ENCODE measurements at regions not wholly inside any gene's neighbourhood (a gene's known extent, or its start where the extent isn't known, plus 50 kb on each side); places are given as distances from the start of the nearest gene placed in this dataset.

DNA sequence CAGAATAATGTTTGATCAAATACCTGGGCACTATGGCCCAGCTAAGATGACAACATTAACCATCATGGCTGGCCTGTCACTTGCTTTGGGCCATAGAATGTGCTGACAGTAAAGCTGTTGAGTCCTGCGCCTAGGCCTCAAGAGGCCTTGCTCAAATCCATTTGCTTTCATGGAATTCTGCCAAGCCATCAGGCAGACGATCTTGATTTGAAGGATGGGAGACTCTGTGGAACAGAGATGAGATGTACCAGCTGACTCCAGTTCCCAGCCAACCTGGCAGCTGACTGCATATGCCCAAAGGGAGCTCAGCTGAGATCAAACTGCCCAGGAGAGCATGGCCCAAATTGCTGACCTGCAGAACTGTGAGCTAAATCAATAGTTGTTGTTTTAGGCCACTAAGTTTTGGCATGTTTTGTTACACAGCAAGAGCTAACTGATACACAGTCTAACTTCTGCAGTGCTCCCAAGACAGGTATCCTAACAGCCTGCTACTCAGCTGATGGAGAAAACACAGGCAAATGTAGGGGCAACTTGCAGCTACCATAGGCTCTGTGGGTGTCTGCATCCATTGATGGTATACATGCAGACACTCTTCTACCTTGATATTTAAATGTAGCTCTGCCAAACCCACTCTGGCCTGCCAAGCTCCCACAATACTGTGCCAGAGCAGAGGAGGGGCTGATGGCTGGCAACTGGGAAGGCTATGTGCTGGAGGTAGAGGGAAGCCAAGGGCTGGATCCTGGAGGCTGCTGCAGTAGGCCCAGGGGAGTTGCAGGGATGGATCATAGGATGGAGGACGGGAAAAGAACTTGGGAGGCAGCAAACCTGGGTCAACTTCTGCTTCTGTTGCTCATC lies 55.2 kb upstream of the RNF24 start:
- peak; percentile 17 for DNase-seq (ENCODE audit: low spot score)

DNA sequence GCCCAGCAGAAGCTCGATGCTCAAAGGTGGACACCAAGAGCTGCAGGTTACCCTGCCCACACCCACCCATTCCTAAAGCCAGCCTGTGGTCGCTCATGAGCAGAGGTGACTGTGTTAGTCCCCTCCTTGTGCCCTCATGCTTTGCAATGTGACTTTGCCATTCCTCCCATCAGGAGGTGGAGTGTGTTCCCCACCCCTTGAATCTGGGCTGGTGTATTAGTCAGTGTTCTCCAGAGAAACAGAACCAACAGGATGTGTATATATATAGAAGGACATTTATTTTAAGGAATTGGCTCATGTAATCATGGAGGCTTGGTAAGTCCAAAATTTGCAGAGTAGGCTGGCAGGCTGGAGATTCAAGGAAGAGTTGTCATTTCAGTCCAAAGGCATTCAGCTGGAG lies 54.4 kb upstream of the RNF24 start:
- DNase-seq (ENCODE audit: low spot score), result no peak

DNA sequence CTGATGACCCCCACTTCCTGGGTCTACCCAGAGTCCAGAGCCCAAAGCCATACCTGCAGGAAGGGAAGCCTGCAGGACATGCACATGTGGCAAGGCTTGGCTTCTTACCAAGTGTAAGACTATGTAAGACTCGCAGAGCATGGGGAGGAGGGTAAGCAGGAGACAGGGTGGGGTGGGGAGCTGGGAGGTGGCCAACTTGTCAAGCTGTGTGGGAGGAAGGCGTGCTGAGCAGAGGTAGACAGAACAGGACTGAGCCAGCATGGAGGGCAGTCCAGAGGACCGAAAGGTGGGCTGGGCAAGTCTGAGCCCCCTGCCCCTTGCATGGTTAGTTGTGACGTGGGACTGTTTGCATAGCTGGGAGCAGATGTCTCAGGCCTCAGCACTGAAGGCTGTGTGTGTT lies 53.4 kb upstream of the RNF24 start:
- no peak for DNase-seq (ENCODE audit: low spot score)

DNA sequence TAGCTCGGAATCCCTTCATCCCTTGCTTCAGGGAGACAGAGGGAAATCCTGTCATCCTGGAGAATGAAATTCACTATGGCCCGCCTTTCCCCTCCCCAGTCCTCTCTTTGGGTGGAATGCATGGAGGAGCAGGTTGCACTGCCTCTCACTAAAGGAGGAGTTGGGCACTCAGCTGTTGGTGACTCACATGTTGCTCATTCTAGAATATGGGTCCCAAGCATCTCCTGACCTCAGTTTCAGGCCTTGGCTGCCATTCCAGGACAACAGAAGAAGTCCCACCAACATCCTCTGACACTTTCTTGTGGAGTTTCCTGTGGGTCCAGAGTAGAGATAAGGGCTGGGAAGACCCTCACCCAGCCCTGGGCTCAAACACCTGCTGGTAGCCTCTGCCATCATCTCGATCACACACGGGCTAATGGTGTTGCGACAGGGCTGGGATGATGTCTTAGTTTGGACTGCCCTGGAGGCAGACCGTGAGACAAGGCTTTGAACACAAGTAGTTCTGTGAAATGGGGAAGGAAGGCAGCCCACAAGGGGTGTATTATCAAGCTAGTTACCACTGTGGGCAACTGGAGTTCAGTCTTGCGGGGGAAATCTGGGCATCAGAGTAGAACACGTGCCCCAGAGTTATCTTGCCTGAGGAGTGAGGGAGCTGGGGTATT lies 52.4 kb upstream of the RNF24 start:
- no peak for DNase-seq (ENCODE audit: low spot score)

DNA sequence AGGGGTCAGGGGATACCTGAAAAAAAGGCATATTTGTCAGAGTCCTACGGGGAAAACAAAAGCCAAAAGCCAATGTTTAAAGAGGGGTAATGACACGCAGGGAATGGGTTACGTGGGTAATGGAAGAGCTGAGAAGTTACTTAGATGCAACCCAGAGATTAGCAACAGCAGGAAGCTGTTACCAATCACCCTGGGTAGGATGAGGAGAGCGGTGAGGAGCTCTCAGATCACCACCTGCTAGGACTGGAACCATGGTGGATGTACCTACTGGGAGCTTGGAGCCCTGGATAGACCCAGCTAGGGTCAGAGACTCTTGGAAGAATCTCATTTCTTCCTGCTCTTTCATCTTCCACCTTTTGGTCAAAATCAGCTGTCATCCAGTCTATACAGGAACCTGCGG lies 51.2 kb upstream of the RNF24 start:
- no peak for DNase-seq (ENCODE audit: low spot score)

DNA sequence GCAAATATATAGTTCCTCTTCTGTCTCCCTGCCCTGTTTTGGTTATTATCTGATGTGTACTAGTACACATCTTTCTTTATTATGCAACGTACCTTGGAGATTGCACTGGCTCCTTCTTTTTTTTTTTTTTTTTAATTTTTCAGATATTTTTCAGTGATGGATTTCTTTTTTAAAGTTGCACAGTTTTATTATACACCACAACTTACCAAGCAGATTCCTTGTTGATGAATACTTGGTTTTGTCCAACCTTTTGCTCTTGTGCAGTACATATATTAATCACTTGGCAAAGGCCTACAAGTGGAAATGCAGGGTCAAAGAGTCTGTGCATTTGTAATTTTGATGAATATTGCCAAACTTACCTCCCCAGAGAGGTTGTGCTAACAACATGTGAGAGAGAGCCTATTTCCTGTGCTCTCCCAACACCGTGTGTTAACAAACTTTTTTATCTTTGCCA lies 50.1 kb upstream of the RNF24 start:
- DNase-seq (ENCODE audit: low spot score), result no peak

Measured in ecto neural progenitor cell (in vitro differentiated cells).